ENCODE measurements at regions not wholly inside any gene's neighbourhood (a gene's known extent, or its start where the extent isn't known, plus 50 kb on each side); places are given as distances from the start of the nearest gene placed in this dataset.

- no CpG with 5 or more reads among the region's 3 CpGs for WGBS (ENCODE audit: extremely low coverage, insufficient read length, low lambda C conversion rate)
Measured at GRCh38 chr1:115413621-115414020, 75.6 kb upstream of the NGF start.

More at GRCh38 chr1:115413621-115414020, 75.6 kb upstream of the NGF start:
- H3K4me2 ChIP-seq (ENCODE audit: insufficient read depth, insufficient read length, low read length): no peak overlapping the region
- Mint-ChIP-seq H3K27ac (no peak overlapping the region), H3K36me3 (ENCODE audit: insufficient read depth in 1 of 3, low read depth in 3 of 3) (peaks cover 0 to 4% (median 2%) of the 10 kb centered on the region in 3 experiments; a peak in 2 of 7 replicates), H3K4me3 (no peak overlapping the region), H3K27me3 (ENCODE audit: low read depth) (no peaks in the 10 kb centered on the region), H3K4me1 (peaks cover 6% of the 10 kb centered on the region in 2 experiments), H3K9me3 (peaks cover 0 to 8% of the 10 kb centered on the region in 2 experiments; a peak in 3 of 5 replicates)
- no peak overlapping the region for H3K56ac ChIP-seq (ENCODE audit: insufficient read length, low read depth, low read length)
- TF ChIP-seq CTCF (conservative IDR thresholded peaks at IDR 0.05): no peak
- no peak overlapping the region for H4K5ac ChIP-seq (ENCODE audit: insufficient read length, low read depth, low read length)
- H3K23me2 ChIP-seq (ENCODE audit: insufficient read length, low read depth, low read length, poor library complexity, severe bottlenecking): no peaks in the 10 kb centered on the region
- H3K27ac ChIP-seq (ENCODE audit: insufficient read length, low read depth, low read length): no peak overlapping the region
- no peaks in the 10 kb centered on the region for H3K27me3 ChIP-seq (ENCODE audit: insufficient read depth, low read length)
- H4K91ac ChIP-seq (ENCODE audit: insufficient read length, low read depth, low read length): no peak overlapping the region
- no peak overlapping the region for H2BK15ac ChIP-seq (ENCODE audit: low read depth, low read length)
- H3T11ph ChIP-seq (ENCODE audit: low read length): no peak overlapping the region
- no peak for DNase-seq
- H3K23ac ChIP-seq (ENCODE audit: insufficient read length, low read depth, low read length): no peak overlapping the region
- H3K14ac ChIP-seq (ENCODE audit: insufficient read depth, low read length): no peak overlapping the region
- H3K4me1 ChIP-seq (ENCODE audit: insufficient read depth, low read length): no peaks in the 10 kb centered on the region
- H3K79me1 ChIP-seq (ENCODE audit: insufficient read depth, low read depth, low read length, poor library complexity, severe bottlenecking): no peaks in the 10 kb centered on the region
- no peak overlapping the region for H2BK5ac ChIP-seq (ENCODE audit: insufficient read length, low read length)
- H2BK20ac ChIP-seq (ENCODE audit: low read depth, low read length, poor library complexity, severe bottlenecking): no peak overlapping the region
- no peak overlapping the region for H3K9ac ChIP-seq (ENCODE audit: extremely low read depth, insufficient read length, low read length)
- H3K4ac ChIP-seq (ENCODE audit: low read depth, low read length): no peak overlapping the region
- no peaks in the 10 kb centered on the region for H3K9me3 ChIP-seq (ENCODE audit: control insufficient read depth, low read depth, low read length)
- H2AFZ ChIP-seq (ENCODE audit: low read length): no peak overlapping the region
- H4K20me1 ChIP-seq (ENCODE audit: control insufficient read depth, insufficient read depth, insufficient read length): no peaks in the 10 kb centered on the region
- H2BK12ac ChIP-seq (ENCODE audit: insufficient read length, low read depth, low read length): no peak overlapping the region
- H4K8ac ChIP-seq (replicated peaks; ENCODE audit: insufficient read length, low read depth, low read length): no peak overlapping the region
- H2AK5ac ChIP-seq (ENCODE audit: insufficient read length, low read length): no peak overlapping the region
- H3K18ac ChIP-seq (ENCODE audit: insufficient read length, low read depth, low read length): no peak overlapping the region
- no peak overlapping the region for H2BK120ac ChIP-seq (ENCODE audit: low read depth, low read length, poor library complexity, severe bottlenecking)
- H3K79me2 ChIP-seq (ENCODE audit: insufficient read depth, low read length): no peaks in the 10 kb centered on the region

Data from H9 (cell line).